ENCODE measurements at regions not wholly inside any gene's neighbourhood (a gene's known extent, or its start where the extent isn't known, plus 50 kb on each side); places are given as distances from the start of the nearest gene placed in this dataset.

DNA sequence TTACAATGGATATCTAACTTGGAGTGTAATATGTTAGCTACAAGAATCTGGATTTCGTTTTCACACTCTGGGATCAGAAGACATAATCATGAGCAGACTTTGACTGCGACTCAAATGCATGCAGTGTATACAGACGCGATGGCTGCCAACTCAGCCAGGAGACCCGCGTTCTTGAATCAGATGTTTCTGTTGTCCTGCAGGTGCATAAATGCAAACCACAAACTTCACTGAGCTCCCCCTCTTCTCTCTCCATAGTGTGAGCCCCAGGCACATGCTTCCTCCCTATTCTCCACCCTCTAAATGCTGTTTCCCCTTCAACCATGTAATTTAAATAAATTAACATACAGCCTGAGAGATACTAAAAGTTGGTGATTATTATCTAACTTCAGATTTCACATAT is 347.9 kb downstream of the DCHS2 start:
- no peaks in the 10 kb centered on the region for H3K27me3 ChIP-seq (ENCODE audit: insufficient read depth, low read length)
- no peak overlapping the region for H3K4me3 Mint-ChIP-seq (ENCODE audit: unreplicated experiment)
- H3K4me1 ChIP-seq (ENCODE audit: insufficient read depth, low read length) = no peaks in the 10 kb centered on the region
- no peaks in the 10 kb centered on the region for H3K36me3 ChIP-seq (ENCODE audit: insufficient read depth, low read length)
- H3K9ac ChIP-seq (ENCODE audit: low read length) = no peak overlapping the region
- no peaks in the 10 kb centered on the region for H3K36me3 Mint-ChIP-seq (ENCODE audit: low read depth, unreplicated experiment)
- H4K20me1 ChIP-seq (ENCODE audit: insufficient read depth, low read length) = no peaks in the 10 kb centered on the region
- no peaks in the 10 kb centered on the region for H3K9me3 ChIP-seq (ENCODE audit: insufficient read depth, low read depth, low read length)
- H2AFZ ChIP-seq (ENCODE audit: low read depth, low read length) = no peak overlapping the region
- H3K79me2 ChIP-seq (ENCODE audit: insufficient read depth, low read length) = no peaks in the 10 kb centered on the region
- TF ChIP-seq, protein P1, sequence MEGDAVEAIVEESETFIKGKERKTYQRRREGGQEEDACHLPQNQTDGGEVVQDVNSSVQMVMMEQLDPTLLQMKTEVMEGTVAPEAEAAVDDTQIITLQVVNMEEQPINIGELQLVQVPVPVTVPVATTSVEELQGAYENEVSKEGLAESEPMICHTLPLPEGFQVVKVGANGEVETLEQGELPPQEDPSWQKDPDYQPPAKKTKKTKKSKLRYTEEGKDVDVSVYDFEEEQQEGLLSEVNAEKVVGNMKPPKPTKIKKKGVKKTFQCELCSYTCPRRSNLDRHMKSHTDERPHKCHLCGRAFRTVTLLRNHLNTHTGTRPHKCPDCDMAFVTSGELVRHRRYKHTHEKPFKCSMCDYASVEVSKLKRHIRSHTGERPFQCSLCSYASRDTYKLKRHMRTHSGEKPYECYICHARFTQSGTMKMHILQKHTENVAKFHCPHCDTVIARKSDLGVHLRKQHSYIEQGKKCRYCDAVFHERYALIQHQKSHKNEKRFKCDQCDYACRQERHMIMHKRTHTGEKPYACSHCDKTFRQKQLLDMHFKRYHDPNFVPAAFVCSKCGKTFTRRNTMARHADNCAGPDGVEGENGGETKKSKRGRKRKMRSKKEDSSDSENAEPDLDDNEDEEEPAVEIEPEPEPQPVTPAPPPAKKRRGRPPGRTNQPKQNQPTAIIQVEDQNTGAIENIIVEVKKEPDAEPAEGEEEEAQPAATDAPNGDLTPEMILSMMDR (IDR thresholded peaks at IDR 0.05; ENCODE audit: insufficient read depth, low read depth, low read length) = no peak
- TF ChIP-seq EZH2 (IDR thresholded peaks at IDR 0.05; ENCODE audit: insufficient read depth, low read length) = no peak
- DNase-seq (ENCODE audit: low read depth) = no peak
- peaks cover 5% of the 10 kb centered on the region for H3K4me1 Mint-ChIP-seq (ENCODE audit: low read depth, unreplicated experiment)
- no peaks in the 10 kb centered on the region for H3K27me3 Mint-ChIP-seq (ENCODE audit: low read depth, unreplicated experiment)
- H3K27ac Mint-ChIP-seq (ENCODE audit: unreplicated experiment) = no peak overlapping the region
- H3K4me2 ChIP-seq (ENCODE audit: low read length) = no peak overlapping the region
- peaks cover 2% of the 10 kb centered on the region for H3K9me3 Mint-ChIP-seq (ENCODE audit: unreplicated experiment)
- FAIRE-seq = no peak
- no peak overlapping the region for H3K27ac ChIP-seq (ENCODE audit: low read depth, low read length)
- no peak overlapping the region for H3K4me3 ChIP-seq (ENCODE audit: insufficient read depth, low read depth, low read length)

DNA sequence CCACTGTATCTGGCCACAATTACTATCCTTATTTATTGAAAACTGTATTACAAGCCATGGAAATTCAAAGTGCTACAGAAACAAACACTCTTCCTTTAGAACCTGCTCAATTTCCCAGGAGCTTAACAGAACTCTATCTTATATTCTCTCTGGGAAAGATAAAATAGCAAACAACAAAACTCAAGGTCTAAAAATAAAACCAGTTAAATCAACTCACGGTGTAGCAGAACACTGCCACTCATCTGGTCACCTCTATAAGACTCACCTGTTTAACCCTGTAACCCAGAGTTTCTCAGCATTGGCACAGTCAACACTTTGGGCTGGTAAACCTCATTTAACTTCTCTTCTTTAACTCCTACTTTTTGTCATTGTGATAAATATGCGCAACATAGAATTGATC is 348.9 kb downstream of the DCHS2 start:
- no peak overlapping the region for H3K27ac ChIP-seq (ENCODE audit: low read depth, low read length)
- TF ChIP-seq EZH2 (IDR thresholded peaks at IDR 0.05; ENCODE audit: insufficient read depth, low read length) = no peak
- TF ChIP-seq, protein P1 (IDR thresholded peaks at IDR 0.05; ENCODE audit: insufficient read depth, low read depth, low read length) = no peak
- H3K9me3 Mint-ChIP-seq (ENCODE audit: unreplicated experiment) = peaks cover 2% of the 10 kb centered on the region

DNA sequence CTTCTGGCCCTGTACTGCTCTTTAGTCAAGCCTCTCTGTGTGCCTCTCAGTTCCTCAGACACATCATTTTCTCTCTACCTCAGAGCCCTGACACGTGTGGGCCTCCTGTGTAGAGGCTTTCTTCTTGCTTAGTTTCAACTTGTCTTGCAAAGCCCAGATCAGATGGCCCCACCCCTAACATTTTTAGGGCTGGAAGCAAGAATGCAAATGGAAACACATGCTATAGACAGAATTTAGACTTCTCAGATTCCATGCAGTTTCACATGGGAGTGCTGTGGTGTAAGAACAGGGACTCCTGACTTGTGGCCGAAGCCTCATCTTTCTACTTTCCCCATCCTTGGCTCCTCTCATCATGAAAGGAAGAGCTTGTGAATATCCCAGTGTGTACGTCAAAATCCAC is 350.7 kb downstream of the DCHS2 start:
- TF ChIP-seq, protein P1 (IDR thresholded peaks at IDR 0.05; ENCODE audit: insufficient read depth, low read depth, low read length) = no peak
- no peak for TF ChIP-seq EZH2 (IDR thresholded peaks at IDR 0.05; ENCODE audit: insufficient read depth, low read length)
- no peak for FAIRE-seq
- Mint-ChIP-seq H3K4me3 (ENCODE audit: unreplicated experiment) (no peak overlapping the region), H3K9me3 (ENCODE audit: unreplicated experiment) (no peaks in the 10 kb centered on the region), H3K27ac (ENCODE audit: unreplicated experiment) (no peak overlapping the region), H3K27me3 (ENCODE audit: low read depth, unreplicated experiment) (peaks cover 3% of the 10 kb centered on the region), H3K36me3 (ENCODE audit: low read depth, unreplicated experiment) (peaks cover 2% of the 10 kb centered on the region), H3K4me1 (ENCODE audit: low read depth, unreplicated experiment) (peaks cover 2% of the 10 kb centered on the region)
- H4K20me1 ChIP-seq (ENCODE audit: insufficient read depth, low read length) = no peaks in the 10 kb centered on the region
- H3K9ac ChIP-seq (ENCODE audit: low read length) = no peak overlapping the region
- H3K4me1 ChIP-seq (ENCODE audit: insufficient read depth, low read length) = no peaks in the 10 kb centered on the region
- no peaks in the 10 kb centered on the region for H3K79me2 ChIP-seq (ENCODE audit: insufficient read depth, low read length)
- no peak overlapping the region for H2AFZ ChIP-seq (ENCODE audit: low read depth, low read length)
- H3K27me3 ChIP-seq (ENCODE audit: insufficient read depth, low read length) = no peaks in the 10 kb centered on the region
- no peak for DNase-seq (ENCODE audit: low read depth)
- H3K4me3 ChIP-seq (ENCODE audit: insufficient read depth, low read depth, low read length) = no peak overlapping the region
- H3K4me2 ChIP-seq (ENCODE audit: low read length) = no peak overlapping the region
- no peak overlapping the region for H3K27ac ChIP-seq (ENCODE audit: low read depth, low read length)
- H3K9me3 ChIP-seq (ENCODE audit: insufficient read depth, low read depth, low read length) = no peaks in the 10 kb centered on the region
- no peaks in the 10 kb centered on the region for H3K36me3 ChIP-seq (ENCODE audit: insufficient read depth, low read length)

More for the DNA sequence above, 348.9 kb downstream of the DCHS2 start:
- Mint-ChIP-seq H3K4me3 (ENCODE audit: unreplicated experiment) (no peak overlapping the region), H3K36me3 (ENCODE audit: low read depth, unreplicated experiment) (no peaks in the 10 kb centered on the region), H3K27me3 (ENCODE audit: low read depth, unreplicated experiment) (no peaks in the 10 kb centered on the region), H3K4me1 (ENCODE audit: low read depth, unreplicated experiment) (peaks cover 2% of the 10 kb centered on the region), H3K27ac (ENCODE audit: unreplicated experiment) (no peak overlapping the region)
- Histone ChIP-seq H3K9ac (ENCODE audit: low read length) (no peak overlapping the region), H3K9me3 (ENCODE audit: insufficient read depth, low read depth, low read length) (no peaks in the 10 kb centered on the region), H3K36me3 (ENCODE audit: insufficient read depth, low read length) (no peaks in the 10 kb centered on the region), H3K27me3 (ENCODE audit: insufficient read depth, low read length) (no peaks in the 10 kb centered on the region), H3K79me2 (ENCODE audit: insufficient read depth, low read length) (no peaks in the 10 kb centered on the region), H4K20me1 (ENCODE audit: insufficient read depth, low read length) (no peaks in the 10 kb centered on the region), H3K4me2 (ENCODE audit: low read length) (no peak overlapping the region), H3K4me1 (ENCODE audit: insufficient read depth, low read length) (no peaks in the 10 kb centered on the region), H2AFZ (ENCODE audit: low read depth, low read length) (no peak overlapping the region), H3K4me3 (ENCODE audit: insufficient read depth, low read depth, low read length) (no peak overlapping the region)
- no peak for DNase-seq (ENCODE audit: low read depth)
- FAIRE-seq = no peak
